A204.1 (cell line): ENCODE measurements at regions not wholly inside any gene's neighbourhood (a gene's known extent, or its start where the extent isn't known, plus 50 kb on each side); places are given as distances from the start of the nearest gene placed in this dataset.
"Not testable (repeated sequence)": the region's sequence is repeated elsewhere in the genome, so short reads cannot be mapped to it uniquely, and the experiment has no call there.

ENCODE experiments used
- FAIRE-seq: peaks from 2 replicates; lab custom pipeline; 2012; peaks lifted over from hg19 to GRCh38; lab: Jason Lieb, UNC

DNA sequence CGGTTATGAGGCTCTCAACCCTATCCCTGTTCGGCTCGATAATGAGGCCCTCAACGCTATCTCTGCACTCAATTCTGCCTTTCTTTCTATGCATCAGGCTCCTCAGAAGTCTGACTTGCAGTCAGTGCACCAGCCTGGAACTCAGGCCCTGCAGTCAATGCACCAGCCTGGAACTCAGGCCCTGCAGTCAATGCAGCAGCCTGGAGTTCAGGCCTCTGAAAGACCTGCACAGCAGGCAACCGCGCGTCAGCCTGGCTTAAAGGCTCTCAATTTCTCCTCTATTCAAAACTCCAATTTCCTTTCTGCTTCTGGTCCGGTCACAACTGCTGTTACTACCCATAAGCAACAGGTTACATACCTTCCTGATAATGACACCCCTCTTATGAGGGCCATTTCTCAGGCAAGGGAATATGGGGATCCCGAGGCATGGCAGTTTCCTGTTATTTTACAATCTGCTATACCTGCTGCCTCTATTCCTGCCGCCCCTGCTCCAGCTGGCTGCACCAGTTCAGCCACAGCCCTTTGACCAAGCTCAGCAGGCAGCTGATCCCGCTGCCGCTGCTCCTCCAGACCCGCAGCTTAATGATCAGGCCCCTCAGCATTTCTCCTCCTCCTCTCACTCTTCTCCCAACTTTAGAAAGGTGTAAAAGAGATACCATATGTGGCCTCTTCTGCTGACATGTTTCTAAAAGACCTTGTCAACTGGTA lies 933.6 kb upstream of the FANCL start:
- no peak for FAIRE-seq

DNA sequence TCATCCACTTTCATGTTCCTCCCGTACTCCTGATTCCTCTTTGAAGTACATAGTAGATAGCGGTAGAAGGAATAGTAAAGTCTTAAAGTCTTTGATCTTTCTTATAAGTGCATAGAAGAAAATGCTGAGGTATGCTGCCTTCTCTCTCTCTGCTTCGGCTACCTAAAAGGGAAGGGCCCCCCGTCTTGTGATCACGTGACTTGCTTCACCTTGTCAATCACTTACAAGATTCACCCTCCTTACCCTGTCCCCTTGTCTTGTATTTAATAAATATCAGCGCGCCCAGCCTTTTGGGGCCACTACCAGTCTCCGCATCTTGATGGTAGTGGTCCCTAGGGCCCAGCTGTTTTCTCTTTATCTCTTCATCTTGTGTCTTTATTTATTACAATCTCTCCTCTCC lies 932.2 kb upstream of the FANCL start:
- FAIRE-seq = no peak

DNA sequence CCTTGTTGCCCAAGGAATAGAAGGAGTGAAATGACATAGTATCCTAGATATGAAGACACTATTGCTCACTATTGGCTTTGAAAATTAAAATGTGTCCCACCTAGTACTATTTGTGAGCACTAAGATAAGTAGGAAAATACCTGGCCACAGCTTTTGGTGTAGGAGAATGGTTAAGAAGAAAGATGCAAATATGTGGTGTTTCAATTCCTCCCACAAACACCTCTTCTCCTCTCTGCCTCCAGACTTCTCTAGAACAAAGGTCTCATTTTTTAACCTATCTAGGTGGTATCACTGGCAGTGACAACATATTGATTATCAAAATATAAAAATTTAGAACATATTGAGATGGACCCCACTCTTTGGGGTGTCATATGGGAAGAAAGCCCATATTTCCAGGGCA lies 929.9 kb upstream of the FANCL start:
- FAIRE-seq = no peak

DNA sequence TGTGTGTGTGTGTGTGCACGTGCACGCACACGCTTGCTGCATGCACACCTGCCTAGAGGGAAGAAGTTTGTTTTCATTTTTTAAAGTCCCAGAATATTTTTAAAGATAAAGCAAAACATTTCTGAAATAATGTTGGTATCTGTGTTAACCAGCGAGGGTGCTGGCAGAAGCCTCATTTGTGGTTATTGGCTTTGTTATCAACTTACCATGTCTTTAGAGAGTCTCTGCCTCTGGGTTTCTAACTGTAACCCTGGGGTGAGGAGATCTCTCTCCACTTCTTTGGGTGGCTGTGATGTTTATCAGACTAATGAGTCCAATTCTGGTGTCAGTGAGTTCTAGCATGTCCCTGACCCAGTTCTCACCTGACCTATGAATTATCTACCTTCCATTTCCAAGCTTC lies 927.6 kb upstream of the FANCL start:
- FAIRE-seq = no peak

DNA sequence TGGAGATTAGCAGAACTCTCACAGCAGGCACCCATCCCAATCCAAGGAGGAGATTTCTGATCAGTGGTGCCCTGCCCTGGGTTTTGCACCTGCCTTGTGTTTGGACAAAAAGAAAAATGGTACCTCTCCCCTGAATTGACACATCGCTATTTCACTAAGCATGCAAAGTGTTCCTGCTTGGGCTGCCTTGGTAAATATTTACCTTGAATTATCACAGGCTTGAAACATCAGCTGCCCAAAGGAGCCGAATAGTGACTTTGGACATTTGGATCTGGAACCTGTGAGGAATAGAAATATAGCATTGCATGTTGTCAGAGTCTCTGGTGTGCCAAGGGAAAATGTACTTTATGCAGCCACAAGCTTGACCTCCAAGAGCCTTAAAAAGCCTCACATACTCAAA lies 926.4 kb upstream of the FANCL start:
- no peak for FAIRE-seq

DNA sequence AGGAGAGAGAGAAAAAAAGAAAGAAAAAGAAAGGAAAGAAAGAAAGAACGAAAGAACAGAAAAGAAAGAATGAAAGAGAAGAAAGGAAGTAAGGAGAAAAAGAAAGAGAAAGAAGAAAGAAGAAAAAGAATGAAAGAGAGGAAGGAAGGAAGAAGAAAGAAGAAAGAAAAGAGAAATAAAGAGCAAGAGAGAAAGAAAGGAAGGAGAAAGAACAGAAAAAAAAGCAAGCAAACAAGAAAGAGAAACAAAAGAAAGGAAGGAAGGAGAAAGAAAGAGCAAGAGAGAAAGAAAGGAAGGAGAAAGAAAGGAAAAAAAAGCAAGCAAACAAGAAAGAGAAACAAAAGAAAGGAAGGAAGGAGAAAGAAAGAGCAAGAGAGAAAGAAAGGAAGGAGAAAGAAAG lies 916.8 kb upstream of the FANCL start:
- not testable (repeated sequence) for FAIRE-seq

DNA sequence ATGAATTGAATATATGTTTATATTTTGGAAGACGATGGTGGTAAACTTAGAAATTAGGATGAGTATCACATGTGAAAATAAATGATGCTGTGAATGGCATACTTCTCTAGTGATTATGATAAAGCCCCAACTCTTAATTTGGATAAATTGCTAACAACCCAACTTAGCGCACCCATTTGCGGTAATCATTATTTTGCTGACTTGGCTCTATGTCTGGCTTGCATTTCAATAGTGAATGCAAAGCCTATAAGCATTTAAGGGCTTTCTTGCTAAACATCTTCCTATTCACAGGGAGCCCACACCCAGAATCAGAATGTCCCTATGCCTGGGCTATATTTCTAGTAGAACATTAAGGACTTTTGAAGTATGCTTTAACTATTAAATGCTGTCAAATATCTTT lies 910.7 kb upstream of the FANCL start:
- FAIRE-seq = no peak

DNA sequence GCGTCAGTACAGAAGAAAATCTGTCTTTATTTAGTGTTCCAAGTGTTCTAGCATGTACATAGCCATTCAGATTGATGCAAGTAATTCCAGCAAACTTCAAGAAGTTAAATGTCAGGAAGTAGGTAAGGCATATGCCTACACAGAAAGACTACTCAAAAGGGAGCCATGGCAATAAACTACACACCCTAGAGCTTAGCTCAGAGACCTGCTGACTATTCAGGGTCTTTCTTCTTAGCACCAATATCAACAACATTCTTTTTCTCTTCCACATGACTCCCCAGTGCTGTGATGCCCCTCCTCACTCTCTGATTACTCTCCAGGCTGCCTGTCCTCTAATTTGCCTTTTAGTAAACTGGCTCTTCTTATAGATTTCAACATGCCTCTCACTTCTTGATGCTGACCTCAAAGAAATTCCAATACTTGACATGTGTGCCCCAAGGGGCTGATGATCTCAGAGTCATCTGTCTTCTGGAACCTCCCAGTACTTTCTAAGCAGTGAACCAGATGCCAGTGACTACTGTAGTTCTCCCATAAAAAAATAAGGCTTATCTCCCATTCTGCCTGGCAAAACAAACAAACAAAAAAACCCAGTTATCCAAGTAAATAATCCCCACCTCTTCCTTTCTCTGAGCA lies 909.2 kb upstream of the FANCL start:
- no peak for FAIRE-seq

DNA sequence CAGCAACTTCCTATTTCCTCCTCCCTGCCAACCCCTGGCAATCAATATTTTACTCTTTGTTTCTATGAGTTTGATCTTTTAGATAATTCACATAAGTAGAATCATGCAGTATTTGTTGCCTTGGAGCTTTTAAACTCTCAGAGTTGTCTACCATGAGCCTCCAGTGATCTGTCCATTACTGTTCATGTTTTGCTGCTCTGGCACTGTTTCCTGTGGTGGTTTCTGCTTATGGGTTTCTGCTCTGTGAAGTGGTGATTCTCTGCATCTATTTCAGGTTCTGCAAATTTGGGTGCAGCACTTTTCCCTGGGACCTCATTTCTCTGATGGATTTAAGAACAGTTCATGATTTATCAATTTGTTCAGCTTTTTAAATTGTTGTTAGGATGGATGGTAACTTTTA lies 908.1 kb upstream of the FANCL start:
- no peak for FAIRE-seq

DNA sequence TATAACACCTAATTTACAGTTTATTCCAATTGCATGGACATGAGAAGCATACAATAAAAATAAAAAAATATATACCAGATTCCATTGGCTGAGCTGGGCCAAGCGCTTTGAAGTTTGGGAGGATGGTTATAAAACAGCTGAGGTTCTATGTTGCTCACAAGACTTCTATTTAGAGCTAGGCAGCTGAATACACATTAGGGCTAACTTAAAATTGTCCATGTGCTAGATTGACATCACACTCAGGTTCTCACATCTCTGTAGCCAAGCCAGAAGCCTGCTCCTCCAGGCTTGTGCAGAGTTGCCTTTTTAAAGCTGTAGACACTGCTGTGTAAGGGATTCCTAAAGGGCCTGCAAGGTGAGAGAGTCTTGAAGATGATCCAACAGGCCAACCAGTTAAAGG lies 871.1 kb upstream of the FANCL start:
- FAIRE-seq = no peak

DNA sequence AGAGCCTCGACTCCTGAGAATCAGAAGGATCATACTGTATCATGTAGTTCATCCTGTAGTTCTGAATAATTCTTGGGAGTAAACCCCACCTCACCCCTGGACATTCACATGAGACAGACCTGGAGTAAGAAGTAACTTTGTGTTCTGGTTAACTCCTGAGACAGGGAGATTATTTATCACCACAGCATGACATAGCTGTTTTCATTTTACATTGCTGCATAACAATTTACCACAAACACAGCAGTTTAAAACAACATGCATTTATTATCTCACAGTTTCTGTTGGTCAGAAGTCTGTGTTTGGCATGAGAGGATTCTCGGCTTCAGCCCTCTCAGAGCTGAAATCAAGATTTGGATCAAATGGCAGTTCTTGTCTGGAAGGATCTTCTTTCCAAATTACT lies 855.8 kb upstream of the FANCL start:
- no peak for FAIRE-seq

DNA sequence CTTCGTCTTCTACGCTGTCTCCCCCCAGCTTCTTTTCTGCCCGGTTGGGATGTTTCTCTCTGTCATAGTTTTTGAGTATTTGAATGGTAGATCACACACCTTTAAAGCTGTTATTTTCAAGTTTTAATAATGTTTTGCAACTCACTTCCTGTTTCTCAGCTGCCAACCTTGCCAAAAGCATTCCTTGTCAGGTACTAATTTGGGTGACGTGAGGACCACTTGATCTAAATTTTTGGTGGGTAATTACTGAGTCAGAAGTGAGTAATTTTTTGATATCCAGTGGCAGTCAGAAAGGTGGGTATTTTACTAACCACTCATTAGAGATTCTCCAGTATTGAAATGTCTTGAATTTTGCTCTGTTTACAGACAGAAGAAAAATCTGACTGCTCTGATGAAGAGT lies 852.4 kb upstream of the FANCL start:
- no peak for FAIRE-seq

DNA sequence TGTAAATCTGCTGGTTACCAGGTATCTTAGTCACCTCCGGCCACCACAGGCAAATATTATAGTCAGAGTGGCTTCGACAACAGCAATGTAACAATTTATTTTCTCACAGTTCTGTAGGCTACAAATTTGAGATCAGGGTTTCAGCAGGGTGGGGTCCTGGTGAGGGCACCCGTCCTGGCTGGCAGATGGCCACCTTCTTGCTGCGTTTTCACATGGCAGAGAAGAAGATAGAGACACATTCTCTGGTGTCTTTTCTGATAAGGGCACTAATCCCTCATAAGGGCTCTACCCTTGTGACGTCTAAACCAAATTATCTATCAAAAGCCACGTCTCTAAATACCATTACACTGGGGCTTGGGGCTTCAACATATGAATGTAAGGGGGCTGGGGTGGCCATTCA lies 843.2 kb upstream of the FANCL start:
- FAIRE-seq = no peak

DNA sequence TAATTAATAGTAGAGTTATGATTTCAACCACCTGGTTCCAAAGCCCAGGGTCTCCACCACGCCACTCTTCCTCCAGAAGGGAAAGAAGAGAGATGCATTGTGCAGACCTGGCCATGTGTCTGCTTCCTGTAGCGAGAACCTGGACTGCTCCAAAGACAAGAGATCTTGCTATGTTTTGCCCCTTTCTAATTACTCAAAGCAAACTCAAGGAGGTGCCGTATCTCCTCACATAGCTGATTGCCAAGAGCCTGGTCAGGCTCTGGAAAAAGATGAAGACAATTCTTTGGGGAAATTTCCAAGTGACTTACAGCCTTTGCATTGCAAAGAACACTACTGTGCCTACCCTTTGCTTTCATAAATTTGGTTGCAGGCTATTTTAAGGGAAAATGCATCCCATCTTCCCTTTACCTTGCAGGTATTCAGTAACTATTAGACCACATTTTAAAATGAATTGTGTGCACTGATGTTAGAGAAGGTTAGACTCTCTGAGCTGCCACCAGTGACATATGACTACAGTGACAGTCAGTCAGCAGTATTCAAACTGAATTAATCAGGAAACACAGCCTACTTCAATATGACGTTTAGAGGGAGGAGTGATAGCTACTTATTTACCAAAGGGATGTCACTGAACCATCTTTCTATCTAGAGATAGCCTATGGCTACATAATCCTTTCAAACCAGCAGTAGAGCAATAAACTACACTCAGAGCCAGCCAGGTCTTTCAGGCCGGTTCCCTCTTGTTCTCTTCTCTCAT lies 842.1 kb upstream of the FANCL start:
- FAIRE-seq = no peak

DNA sequence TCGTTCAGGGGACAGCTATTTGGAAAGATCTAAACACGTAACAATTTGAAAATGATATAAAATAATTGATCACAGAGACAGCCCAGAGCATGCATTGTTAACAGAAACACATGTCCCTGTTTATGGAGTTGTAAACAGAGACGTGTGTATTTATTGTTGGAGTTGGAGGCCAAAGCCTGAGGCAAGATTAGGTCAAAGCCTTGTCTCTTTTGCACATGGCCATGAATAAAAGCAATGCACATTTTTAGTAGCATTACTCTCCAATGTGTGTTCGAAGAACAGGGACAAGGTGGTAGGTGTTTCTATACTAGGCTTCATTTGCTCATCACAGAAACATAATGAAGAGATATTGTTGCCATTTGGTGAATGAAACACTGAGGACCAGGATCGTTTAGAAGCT lies 841.5 kb upstream of the FANCL start:
- FAIRE-seq = no peak

DNA sequence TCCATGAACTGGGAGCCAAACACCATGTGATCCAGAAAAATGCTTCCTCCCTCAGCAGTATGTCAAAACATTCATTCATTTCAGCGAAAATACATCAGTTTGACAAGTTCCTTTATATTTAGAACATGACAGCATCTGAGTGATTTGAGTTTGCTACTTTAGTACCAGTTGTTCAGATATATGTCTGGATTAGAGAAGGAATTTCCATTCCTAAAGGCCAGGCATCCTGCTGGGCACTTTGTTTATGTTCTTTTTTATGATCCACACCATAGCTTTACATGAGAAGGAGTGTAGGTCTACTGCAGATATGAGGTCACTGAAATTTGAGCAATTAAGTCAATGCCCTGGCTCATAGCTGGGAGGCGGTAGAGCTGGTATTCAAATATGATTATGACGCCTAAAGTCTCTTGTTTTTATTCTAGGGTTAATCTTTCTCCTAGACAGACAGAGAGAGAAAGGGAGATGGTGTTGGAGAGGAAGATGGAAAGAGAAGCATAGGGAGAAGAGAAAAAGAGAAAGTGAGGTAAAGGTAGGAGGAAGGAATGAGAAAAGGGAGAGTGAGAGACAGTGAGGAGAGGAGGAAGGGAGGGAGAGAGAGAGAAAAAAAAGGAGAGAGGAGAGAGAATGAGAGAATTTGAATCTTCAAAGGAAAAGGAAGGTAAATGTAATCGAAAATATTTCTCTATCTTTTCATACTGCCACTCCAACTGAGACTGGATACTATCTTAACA lies 839.5 kb upstream of the FANCL start:
- no peak for FAIRE-seq

DNA sequence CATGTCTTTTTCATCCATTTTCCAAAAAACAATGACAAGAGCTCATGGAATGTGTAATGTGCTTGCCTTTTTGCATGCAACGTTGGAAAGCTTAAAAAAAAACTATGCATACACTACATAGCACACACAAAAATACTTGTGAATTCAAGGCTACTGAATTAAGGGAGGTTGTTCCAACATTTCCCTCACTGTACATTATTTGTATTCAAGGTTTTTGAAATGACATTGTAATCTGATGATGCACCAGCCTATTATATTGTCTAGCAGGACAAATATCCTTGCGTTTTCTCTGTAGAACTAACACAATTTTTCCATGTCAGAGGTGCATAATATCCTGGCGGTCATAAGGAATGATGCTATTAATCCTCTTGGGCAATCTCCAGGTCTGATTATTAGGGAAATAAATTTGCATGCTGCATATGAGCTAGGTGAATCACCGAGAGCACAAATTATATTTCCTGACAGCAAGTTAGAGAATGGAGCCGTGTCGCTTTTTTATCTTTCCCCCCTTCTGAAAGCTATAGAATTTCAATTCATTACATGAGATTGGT lies 836.9 kb upstream of the FANCL start:
- FAIRE-seq = no peak

DNA sequence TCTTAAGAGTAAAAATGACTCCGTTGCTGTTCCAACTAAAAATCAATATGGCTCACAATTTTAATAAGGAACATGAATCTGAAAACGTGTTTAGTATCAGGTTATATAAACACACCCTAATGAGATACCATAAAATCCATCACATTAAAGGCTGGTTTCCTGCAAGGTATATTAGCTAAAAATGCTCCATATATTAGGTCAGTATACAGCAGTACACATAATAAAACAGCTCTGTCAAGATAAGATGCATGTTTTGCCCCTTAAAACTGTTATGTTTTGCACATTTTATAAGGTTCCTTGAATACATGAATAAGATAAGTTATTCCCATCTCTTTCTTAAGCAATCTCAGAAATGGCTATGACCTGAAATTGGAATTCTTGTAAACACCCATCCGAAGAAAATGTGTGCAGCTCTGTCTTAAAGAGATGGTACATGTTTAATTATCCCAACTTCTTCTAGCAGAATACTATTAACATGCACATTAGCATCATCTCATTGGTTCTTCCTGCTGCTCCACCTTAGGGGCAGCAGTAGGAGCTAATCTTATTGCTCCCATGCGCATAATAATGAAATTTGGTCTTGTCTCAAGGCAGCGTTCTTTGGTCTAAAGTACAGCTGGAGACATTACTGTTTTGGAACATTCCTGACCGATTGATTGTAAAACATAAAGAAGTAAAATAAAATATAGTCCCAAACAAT lies 836.1 kb upstream of the FANCL start:
- no peak for FAIRE-seq

DNA sequence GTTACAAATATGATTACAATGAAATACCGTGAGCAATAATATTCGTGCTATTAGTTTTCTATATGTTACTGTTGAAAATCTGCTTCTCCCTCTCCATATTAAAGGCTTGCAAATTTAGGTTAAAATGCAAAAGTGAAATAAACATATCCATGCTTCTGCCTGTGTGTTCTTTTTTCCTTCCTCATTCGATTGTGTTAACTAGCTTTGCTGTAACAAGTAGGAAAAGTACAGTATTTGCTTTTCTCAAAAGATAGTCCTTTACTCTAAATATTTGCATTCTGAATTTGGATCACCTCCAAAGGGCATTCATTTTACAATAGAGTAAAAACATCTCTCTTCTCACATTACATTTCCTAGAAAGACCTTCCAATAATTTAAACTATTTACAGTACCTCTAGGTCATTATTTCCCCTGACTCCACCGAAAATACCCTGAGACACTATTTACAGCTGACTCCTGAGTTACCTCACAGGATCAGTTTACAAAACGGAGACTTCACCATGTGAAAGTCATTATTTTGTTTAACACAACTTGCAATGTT lies 835.0 kb upstream of the FANCL start:
- FAIRE-seq = no peak

DNA sequence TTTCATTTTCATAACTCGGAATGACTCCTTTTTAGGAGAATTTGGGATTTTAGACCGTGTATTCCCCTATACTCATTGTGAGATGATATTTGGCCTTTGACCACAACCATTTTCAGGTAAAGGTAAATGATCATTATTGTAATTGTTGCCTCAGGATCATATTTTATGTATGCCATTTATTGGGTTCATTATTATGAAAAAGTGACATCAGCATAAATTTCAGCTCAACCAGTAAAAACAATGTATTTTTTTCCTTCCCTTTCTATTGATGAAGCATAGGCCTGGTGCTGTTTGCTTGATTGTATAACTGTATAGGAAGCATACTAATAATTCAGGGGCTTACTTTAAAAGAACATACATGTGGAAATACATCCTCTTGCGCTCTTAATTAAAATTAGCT lies 832.9 kb upstream of the FANCL start:
- no peak for FAIRE-seq

DNA sequence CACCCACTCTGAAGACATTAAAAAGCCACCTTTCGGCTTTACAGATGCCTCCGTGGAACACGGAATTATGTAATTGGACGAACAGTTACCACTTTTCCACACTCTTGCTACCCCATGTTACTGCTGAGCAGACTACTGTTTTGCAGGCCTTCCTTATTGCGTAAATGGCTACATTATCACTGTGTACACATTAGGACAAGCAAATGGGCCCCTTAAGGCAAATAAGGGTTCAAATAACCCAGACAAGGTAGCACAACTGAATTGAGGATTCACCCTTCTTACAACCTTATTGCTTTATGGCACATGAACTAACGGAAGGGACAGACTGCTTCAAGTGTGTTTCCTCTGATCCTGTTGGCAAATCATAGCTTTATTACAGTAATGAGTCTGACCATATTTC lies 832.2 kb upstream of the FANCL start:
- no peak for FAIRE-seq

DNA sequence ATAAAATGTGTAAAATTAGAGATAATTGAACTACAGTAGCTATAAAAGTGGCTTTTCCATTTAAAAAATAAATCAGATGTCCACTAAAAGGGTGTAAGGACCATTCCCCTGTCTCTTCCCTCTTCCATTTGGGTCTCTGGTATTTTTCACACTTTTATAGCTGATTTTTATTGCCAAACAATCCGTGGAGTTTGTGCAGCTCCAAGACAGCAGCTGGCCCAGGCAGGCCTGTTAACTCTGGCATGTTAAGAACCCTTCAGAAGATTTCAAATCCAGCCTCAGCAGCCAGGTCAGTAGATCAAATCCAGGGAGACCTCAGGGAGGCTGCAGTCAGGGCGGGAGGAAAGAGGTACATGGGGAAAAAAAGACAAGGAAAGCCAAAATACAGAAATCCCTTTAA lies 827.1 kb upstream of the FANCL start:
- no peak for FAIRE-seq
